GF-D8 (cell line): ENCODE measurements at regions not wholly inside any gene's neighbourhood (a gene's known extent, or its start where the extent isn't known, plus 50 kb on each side); places are given as distances from the start of the nearest gene placed in this dataset.
"Not testable (repeated sequence)": the region's sequence is repeated elsewhere in the genome, so short reads cannot be mapped to it uniquely, and the experiment has no call there.

Experiments
- DNase-seq: peaks from one replicate; lab custom pipeline; 2025; lab: John Stamatoyannopoulos, UW

DNA sequence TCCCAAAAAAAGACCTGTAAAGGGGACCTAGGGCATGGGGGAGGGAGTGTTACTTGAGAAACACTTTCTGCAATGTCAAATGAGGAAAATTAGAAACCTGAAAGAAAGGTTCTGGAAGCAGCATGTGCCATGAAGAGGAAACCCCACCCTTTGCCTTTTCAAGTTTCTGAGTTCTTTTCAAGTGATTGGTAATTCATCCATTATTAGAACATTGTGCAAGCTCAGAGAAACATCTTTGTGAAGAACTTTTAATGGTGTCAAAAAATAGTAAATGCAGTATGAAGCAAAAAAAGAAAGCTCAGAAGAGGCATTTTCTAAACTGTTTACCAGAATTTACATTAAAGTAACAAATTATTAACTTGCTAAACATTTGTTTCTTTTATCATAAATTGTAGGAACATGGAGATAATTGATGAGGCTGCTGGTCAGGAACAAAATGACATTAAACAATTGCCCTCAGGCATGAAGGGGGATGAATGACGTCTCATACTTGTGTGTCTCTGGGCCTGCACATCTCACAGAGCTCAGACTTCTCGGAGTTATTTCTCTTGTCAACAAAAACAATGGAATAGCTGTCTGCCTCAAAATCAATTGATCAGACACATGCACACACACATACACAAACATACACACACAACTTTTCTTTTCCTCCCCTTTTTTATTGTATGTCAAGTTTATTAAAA lies 1946.0 kb upstream of the CDH6 start:
- no peak for DNase-seq

DNA sequence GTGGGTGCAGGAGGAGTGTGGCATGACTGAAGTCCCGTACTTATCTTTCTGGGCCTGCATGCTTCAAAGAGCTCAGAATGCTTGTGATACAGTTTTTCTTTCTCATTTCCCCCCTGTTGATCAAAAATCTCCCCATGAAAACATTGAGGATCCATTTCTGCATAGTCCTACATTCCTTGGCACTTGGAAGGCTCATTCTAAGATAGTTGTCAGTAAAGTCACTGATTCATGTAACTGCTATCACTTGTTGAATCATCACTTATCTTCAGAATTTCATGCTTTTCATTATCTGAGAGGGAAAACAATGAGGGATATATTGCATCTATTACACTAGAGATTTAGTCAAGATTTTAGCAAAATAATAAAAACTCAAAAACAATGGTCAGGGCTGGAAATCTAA lies 1953.1 kb upstream of the CDH6 start:
- no peak for DNase-seq

DNA sequence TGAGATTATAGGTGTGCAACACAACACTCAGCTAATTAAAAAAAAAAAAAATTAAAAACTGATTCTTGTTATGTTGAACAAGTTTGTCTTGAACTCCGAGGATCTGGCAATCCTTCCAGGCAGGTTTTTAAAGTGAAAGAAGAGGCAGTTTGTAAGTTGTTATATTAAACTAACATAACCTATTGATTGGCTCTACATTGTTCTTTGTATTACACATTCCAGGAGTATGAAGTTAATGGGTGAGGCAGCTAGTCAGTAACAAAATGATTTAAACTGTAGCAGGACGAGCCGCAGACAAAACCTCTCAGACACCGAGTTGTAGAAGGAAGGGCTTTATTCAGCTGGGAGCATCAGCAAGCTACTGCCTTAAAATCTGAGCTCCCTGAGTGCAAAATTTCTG lies 1953.9 kb upstream of the CDH6 start:
- no peak for DNase-seq

GRCh38 chr5:29238115-29238514 lies 1955.4 kb upstream of the CDH6 start:
- no peak for DNase-seq

- DNase-seq = no peak
These were observed 1962.3 kb upstream of the CDH6 start for GRCh38 chr5:29231154-29231553.

- no peak for DNase-seq
These were observed 1962.9 kb upstream of the CDH6 start for GRCh38 chr5:29230591-29230990.

DNA sequence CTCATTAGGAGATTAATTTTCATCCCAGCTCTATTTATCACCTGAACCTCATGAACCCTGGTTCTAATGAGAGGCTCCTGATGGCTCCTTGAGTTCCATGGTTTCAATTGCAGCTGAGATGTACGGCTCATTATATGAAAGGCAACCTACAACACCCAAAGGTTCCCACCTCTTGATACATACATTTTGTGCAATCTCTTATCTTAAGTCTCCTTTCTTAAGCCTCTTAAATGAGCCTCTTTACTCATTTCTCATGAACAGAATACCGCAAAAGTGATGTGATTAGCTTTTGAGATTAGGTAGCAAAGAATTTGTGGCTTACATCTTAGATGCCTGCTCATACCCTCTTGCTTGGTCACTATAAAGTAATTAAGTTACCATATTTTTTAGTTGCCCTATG lies 1964.0 kb upstream of the CDH6 start:
- no peak for DNase-seq

DNA sequence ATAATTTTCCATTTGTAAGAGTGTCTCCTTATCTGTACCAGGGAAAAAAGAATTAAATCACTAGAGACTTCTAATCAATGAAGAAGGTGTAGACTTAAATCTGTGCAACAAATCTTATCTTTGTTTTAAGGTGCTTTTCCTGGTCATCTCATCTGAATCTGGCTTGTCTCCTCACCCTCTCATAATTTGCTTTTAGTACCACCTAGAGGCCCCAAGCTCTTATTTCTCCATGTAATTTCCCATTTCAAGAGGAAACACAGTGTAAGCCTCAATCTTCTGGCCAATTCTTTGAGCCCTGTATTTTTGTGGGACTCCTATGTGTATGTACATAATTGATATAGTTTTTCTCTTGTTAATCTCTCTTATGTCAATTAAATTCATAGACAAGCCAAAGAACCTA lies 1975.3 kb upstream of the CDH6 start:
- no peak for DNase-seq

DNA sequence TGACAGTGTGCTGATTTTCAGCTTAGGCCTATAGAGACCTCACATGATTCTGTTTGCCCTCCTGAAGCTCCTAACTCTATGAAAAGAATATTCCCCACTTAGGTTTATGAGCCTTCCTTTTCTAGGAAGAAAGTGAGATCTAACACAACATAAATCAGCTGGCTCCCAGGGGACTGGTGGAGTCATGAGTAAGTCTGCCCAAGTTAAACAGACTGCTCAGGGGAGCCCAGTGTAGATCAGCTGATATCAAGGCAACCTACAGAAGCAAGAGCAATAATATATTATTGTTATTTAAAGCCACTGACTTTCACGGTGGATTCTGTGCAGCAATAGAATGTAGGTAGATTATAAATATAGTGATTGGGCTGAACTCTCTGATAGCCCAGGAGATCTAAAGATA lies 1978.6 kb upstream of the CDH6 start:
- no peak for DNase-seq

DNA sequence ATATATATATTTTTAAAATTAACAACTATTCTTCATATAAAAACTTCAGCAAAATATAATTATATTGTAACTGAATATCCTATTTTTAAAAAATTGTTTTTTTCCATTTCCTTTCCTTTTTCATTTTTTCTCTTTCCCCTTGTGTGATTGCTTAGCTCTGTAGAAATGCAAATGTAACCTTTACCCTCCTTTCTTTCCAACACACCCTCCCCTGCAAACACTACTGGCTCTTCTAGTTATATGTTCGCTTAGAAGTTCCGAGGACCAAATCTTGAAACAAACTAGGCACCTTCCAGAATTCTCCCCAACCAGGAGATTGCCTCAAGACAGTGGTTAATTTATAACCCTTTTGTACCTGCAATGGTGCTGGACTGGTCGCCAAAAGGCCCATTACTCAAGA lies 1980.0 kb upstream of the CDH6 start:
- no peak for DNase-seq

- no peak for DNase-seq
These were observed 1985.5 kb upstream of the CDH6 start for GRCh38 chr5:29208024-29208423.

DNA sequence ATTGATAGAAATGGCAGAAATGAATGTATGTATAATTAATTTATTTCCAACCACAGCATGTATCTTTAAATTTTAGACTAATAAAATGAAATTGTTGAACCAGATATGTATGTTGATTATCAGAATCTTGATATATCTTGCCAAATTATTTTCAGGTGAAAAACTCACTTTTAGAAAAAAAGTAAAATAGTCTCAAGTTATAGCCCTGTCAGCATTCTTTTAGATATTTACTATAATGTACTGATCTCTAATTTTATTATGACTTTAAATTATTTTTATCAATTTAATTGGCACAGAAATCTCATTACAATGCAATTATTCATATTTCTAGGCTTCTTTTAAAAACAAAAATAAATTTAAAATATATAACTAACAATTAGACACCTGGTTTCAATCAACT lies 1990.4 kb upstream of the CDH6 start:
- DNase-seq = no peak

DNA sequence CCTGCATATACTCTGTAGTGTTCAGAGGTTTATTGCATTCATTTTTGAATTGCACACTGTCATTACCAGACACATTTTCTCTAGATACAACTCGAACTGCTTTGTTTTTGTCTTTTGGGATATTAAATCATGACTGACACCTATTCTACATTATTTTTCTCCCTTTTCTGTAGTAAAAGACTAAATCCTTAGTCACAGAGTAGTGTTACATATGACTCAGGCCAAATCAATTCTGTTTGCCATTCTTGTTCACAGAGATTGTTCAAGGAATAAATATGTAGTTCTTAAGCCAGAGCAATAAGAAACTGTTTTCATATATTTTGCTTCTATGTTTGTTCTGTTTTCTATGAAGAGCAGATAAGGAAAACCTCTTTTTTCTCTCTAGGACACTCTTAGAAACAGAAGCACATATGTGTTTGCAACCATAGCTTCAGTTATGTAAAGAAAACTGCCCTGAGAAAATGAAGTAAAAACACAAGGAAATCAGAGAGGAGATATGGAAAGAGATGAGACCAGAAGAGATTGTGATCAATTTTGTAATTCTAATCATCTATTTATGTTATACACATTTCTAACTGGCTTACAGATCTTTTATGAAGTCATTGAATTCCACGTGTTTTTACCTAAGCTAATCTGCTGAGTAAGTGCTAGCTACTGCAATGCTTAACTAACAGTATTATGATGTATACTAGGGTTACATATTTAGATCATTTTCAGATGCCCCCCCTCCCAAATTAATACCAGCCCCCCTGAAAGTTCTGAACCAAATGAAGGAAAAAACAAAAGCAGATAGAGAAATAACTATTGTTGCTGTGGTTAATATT lies 1995.6 kb upstream of the CDH6 start:
- no peak for DNase-seq

DNA sequence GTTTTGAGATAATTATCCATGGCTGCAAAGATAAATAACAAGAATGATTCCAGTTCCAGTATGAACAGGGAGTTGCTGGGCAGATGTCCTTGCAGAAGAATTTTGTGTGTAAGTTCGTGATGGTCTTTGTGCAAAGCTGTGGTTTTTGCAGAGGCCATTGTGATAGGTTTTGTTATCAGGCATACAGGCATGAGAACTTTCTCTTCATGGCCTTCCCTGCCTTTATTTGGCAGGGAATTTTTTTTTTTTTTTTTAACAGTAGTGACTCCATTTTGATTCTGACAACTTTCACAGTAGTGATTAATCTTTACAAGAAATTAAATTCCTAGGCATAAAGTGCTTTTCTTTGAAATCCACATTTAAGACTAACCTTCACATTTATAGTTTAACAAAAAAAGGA lies 1999.5 kb upstream of the CDH6 start:
- no peak for DNase-seq

GRCh38 chr5:29191269-29192048 lies 2002.0 kb upstream of the CDH6 start:
- not testable (repeated sequence) for DNase-seq

GRCh38 chr5:29190398-29190797 lies 2003.1 kb upstream of the CDH6 start:
- DNase-seq = not testable (repeated sequence)

DNA sequence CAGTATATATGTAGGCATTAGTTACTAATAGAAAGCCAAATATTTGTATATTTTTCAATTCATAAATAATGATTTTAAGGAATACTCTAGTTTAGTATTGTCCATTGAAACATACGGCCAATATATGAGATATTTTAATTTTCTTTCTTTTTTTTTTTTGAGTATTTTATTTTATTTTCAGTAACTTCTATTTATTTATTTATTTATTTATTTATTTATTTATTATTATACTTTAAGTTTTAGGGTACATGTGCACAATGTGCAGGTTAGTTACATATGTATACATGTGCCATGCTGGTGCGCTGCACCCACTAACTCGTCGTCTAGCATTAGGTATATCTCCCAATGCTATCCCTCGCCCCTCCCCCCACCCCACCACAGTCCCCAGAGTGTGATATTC lies 2007.1 kb upstream of the CDH6 start:
- not testable (repeated sequence) for DNase-seq

DNA sequence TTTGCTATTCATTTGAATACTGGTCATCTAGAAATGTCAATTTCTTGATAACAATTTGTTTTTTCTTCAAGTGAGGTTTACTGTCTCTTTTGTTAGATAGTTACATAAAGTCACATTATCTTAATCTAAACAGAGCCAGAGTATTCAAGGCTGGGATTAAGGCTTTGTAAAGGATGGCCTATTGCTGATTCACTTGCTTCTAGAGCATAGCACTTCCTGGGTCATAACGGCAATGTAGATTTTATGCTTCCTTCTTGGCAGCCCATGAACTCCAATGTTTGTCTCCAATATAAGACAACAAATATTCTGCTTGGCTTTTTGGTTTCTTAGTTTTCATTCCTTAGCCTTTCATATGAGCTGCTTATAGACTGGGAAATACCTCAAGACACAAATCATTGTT lies 2007.9 kb upstream of the CDH6 start:
- no peak for DNase-seq

- no peak for DNase-seq
These were observed 2017.7 kb upstream of the CDH6 start for GRCh38 chr5:29175774-29176173.

- DNase-seq = no peak
These were observed 2022.9 kb upstream of the CDH6 start for GRCh38 chr5:29170599-29170998.

DNA sequence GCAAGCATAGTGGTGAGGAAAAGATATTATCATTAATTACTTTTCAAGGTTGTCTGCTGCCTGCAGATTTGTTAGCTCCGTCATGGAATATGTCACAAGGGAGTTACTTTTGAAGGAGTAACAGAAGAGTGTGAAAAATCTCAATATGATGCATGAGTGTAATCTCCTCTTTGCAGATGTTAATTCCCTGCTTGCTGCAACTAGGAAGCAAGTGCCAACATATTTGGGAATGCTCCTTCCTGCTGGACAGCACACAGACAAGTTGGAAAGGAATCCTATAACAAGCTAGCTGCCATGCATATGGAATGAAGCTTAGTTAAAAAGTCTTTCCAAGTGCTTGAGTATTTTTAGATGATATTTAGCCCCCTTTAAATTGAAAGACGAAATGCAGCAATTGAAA lies 2023.6 kb upstream of the CDH6 start:
- no peak for DNase-seq

DNA sequence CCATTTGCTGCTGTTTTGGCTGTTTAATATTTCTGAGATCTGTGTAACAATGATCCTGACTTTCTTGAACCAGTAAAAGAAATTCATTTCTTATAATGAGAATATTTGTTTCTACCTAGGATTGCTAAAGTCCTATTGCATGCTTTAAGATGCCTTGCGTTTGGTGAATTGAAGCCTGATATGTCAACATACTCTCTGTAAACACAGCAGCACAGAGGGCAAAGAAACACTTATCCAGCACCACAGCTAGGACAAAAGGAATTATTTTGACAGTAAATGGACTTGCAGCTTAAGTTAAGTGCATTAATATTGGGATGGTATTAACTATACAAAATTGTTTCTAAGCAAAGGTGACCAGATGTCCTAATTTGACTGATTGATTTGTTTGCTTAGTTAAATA lies 2031.2 kb upstream of the CDH6 start:
- no peak for DNase-seq
